HK-2 (cell line): ENCODE measurements at regions not wholly inside any gene's neighbourhood (a gene's known extent, or its start where the extent isn't known, plus 50 kb on each side); places are given as distances from the start of the nearest gene placed in this dataset.

Experiments
- DNase-seq: peaks from one replicate; pipeline ENCODE4 v3.0.0-alpha.2; 2018; ENCODE audit not compliant: unreplicated experiment

DNA sequence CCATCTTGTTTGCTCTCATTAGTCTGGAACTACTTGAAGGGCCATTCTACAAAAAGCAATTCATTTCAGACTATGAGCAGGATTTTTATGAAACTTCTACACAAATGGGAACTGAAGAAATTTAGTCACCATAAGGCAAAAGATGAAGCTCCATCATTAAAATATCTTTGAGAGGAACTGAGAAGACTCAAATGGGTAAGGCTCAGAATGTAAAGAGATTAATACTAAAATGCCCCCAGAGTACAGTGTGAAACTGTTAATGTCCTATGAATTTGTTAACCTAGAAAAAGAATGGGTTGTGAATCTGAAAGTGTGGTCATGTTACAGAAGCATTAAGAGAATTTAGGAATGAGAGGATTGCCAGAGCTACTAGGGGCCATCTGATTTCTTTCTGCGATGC is 77.9 kb upstream of the SLC7A11 start:
- no peak for DNase-seq

DNA sequence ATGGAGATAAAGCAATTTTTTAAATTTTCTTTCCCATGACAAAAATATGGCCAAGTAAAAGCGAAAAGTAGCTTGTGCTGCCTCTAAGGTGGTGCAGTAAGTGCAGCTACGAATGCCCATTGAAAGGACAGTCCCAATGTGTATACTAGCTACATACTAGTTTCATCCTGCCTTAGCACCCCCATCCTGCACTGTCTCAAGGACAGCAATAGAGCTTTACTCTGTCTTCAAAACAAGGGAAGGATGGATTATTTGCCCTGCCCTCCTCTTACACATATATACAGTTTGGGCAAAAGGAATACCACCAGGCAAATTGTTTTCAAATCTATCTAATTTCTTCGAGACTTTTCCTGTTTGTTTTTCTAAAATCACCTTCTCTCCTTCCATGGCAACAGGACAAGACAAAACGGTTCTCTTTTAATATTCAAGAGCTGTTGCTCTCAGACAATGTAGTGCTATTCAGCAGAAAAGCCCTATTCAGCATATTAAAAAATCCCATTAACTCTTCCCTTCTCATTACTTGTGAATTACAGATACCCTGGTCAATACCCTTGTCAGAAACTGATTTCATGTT is 75.1 kb upstream of the SLC7A11 start:
- DNase-seq = no peak

DNA sequence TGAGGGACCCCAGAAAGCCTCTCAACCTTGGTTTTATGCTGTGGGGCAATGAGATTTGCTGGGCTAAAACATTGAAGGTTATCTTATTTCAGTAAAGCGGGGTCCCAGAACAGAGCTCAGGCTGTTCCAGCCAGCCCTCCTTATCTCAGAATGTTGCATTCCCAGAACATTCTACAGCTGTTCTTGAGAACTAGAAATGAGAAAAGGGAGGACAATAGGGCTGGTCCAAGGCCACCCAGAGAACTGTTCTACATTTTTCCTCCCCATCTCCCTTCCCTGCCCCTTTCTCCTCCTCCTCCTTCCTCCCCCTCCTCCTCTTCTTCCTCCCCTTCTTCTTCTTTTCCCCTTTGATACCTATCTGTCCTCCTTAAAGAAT is 70.4 kb upstream of the SLC7A11 start:
- DNase-seq = no peak

DNA sequence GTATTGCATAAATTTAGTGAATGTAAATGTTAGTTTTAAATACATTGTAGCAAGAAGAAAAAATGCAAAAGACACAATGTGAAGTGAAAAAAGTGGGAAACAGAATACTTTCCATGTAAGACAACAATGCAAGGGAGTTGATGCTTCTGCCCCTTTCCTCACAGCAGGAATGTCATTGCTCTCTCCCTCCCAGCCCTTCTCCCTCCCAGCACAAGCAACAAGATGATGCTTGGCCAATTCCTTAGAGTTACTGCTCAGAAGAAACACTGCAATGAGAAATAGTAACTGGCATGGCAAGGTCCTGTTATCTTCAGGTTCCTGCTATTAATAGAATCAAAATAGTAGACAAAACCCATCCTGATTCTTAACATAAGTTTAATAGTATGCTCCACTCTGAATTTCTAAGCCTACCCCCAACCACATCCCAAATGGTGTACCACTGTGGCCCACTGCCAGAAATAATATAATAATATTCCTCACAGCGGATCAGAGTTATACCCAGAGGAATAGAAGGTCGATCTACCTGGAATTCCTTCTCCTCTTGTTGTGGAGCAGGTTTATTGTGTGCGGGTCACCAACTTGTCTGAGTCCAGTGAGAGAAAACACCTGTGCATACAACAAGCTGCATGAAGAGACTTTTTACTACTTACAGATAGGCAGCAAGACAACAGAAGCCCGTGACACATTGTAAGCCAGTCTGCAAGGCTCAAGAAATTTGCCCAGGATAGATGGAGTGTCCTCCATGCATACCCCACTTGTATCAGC is 69.8 kb upstream of the SLC7A11 start:
- DNase-seq = no peak

DNA sequence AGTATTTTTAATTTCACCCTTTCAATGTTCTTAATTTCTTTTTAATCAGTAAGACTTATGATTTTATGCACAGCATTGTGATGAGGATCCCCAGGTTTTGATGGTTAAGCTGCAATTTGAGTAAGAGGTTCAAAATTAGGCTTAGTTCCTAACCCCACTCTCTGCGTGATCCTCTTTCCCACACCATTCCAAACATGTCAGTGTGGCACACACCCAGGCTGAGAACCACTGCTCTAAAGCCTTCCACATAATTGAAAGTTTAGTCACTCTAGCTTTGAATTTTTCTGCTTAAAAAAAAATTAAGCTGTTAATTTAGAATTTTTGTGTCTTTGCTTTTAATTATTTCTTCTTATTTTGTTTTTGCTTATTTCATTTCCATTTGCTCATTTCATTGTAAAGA is 68.8 kb upstream of the SLC7A11 start:
- no peak for DNase-seq

GRCh38 chr4:138310498-138310897 is 68.3 kb upstream of the SLC7A11 start:
- DNase-seq = no peak

GRCh38 chr4:138308356-138308755 is 66.2 kb upstream of the SLC7A11 start:
- no peak for DNase-seq

DNA sequence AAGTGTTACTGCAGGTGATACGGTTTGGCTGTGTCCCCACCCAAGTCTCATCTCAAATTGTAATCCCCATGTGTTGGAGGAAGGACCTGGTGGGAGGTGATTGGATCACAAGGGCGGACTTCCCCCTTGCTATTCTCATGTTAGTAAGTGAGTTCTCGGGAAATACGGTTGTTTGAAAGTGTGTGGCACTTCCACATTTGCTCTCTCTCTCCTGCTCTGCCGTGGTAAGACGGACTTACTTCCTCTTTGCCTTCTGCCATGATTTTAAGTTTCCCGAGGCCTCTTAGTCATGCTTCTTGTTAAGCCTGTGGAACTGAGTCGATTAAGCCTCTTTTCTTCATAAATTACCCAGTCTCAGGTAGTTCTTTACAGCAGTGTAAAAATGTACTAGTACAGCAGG is 65.2 kb upstream of the SLC7A11 start:
- DNase-seq = no peak

DNA sequence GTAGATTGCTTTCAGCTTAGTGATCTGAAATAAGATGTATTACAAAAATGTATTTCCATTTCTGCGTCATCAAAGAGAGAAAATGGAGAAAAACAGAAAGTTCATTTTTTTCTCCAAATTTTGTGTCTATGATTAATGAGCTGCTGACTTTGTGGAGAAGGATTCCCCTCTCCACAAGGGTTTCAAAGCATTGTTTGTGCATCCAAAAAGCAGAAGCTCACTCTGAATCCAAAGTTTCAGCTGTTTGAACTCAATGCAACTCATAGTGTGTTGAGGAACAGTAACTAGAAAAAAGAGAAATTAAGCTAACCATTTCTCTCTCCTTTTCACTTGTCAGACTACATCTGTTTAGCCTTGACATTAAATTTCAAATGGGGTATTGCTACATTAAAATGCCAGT is 62.9 kb upstream of the SLC7A11 start:
- DNase-seq = no peak

DNA sequence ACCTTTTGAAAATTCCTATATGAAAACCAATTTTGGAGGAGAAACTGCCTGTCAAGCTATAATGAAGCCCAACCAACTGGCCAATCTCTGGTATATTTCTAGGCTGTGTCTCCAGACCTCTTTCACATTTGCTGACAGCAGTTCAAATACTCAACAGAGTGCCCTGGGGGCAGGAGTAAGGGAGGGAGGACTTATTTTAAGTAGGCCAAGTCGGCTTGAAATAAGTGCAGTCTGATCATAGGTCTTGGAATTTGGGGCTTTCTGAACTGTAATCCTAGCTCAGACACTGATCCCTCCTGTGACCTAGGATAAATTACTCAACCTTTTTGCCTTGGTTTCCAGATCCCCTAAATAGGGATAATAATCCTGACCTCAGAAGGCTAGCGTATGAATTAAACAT is 59.4 kb upstream of the SLC7A11 start:
- DNase-seq = no peak

DNA sequence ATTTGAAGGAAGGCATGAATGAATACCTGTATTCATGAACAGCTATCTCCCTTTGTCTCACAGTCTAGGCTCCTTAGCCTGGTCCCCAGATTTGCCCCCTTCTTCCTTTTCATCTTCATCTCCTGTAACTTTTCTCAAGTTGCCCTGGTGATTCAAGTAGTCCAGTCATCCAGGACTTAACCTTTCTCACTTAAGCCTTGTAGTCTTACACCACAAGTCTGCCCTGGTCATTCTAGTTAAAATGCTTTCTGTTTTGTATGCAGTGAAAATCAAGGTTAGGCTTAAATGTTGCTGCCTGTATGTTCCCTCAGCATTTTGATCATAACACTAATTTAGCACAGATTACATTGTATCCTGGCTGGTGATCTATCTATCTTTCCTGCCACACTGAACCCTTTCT is 58.5 kb upstream of the SLC7A11 start:
- no peak for DNase-seq

DNA sequence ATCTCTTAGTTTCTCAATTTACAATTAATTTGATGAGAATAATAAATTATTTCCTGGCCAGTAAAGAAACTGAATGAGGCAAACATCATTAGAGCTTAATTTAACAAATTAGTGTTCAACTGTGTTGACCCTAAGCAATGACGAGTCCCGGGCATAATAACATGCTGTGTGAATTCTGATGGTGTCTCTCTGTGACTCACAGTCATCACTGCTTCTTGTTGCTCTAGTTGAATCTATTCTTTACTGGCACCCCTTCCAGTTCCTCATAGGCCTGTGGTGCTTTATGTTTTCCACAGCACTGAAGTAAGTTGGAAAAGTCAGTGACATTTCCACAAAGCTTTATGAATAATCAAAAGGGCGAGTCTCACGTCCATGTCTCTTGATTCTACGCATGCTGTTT is 57.7 kb upstream of the SLC7A11 start:
- no peak for DNase-seq

GRCh38 chr4:138298866-138299265 is 56.7 kb upstream of the SLC7A11 start:
- no peak for DNase-seq

- no peak for DNase-seq
Observed at GRCh38 chr4:138298431-138298830, 56.3 kb upstream of the SLC7A11 start.

- no peak for DNase-seq
Observed at GRCh38 chr4:138297743-138298405, 55.7 kb upstream of the SLC7A11 start.

DNA sequence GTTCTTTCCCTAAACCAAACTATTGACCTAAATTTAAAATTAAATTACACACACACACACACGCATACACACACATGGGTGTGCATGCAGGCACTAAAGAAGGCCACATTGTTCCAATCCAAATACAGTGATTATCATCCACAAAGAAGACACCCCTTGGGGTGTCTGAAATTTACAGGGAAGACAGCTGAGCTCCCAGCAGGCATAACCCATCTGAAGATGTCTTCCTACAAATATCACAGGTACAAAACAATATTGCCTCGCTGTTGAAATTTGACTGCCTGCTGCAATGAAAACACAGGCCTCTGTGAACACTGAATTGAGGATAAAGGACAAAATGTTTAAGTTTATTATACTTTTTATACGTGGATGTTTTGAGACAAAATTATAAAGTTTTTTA is 50.2 kb upstream of the SLC7A11 start:
- no peak for DNase-seq
